Mucosa of stomach (tissue), 1 donor: ENCODE measurements at regions not wholly inside any gene's neighbourhood (a gene's known extent, or its start where the extent isn't known, plus 50 kb on each side); places are given as distances from the start of the nearest gene placed in this dataset.

ENCODE experiments used
- H3K27me3 ChIP-seq: one replicate; pipeline ENCODE4 v1.7.0; 2013; ENCODE audit warnings: mild to moderate bottlenecking, low read length; ENCODE audit not compliant: control insufficient read depth, insufficient read depth
- H3K36me3 ChIP-seq: one replicate; pipeline ENCODE4 v1.7.0; 2013; ENCODE audit warnings: low read length; ENCODE audit not compliant: control insufficient read depth, insufficient read depth
- H3K4me1 ChIP-seq: one replicate; pipeline ENCODE4 v1.7.0; 2013; ENCODE audit warnings: mild to moderate bottlenecking, low read length; ENCODE audit not compliant: control insufficient read depth, insufficient read depth
- H3K4me3 ChIP-seq: one replicate; pipeline ENCODE4 v1.7.0; 2013; ENCODE audit warnings: low read length
- H3K9ac ChIP-seq: one replicate; pipeline ENCODE4 v1.7.0; 2013; ENCODE audit warnings: mild to moderate bottlenecking, low read length, moderate library complexity
- H3K9me3 ChIP-seq: one replicate; pipeline ENCODE4 v1.7.0; 2013; ENCODE audit warnings: mild to moderate bottlenecking, low read length, moderate library complexity; ENCODE audit not compliant: control insufficient read depth
- donor health status: Pancreatic carcinoma.

DNA sequence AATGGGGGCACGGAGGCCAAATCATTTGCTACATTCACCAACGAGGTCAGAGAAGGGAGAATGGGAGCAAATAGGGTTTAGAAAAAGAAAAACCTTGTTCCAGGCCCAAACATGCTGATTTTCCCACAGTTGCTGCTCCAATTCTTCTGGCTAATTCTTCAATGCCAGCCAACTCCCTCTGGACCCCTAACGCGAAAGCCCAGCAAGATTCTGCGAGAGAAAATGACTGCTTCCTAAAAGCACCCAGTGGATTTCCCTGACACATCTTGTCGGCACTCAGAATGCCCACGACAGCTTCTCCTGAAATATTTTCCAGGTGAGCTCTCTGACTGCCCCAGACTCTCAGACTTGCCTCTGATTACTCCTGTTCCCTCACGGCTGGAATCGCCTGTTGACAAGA, 689.4 kb downstream of the MED13L start:
- Histone ChIP-seq H3K9ac (no peak overlapping the region), H3K27me3 (no peaks in the 10 kb centered on the region), H3K4me3 (no peak overlapping the region), H3K4me1 (no peaks in the 10 kb centered on the region), H3K9me3 (no peaks in the 10 kb centered on the region), H3K36me3 (no peaks in the 10 kb centered on the region)

DNA sequence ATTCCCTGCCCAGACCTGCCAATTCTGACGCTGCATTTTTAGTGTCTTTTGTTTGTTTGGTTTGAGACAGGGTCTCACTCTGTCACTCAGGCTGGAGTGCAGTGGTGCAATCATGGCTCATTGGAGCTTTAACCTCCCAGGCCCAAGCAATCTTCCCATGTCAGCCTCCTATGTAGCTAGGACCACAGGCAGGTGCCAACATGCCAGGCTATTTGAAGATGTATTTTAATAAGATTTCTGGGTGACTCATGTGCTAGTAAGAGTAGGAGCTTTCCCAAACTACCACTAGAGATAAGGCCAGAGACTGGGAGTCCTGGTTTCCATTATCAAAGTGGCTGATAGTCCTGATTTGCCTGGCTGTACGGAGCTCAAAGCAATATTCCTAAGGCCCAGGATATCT, 693.3 kb downstream of the MED13L start:
- H3K4me3 ChIP-seq = no peak overlapping the region
- H3K36me3 ChIP-seq = no peaks in the 10 kb centered on the region
- H3K4me1 ChIP-seq = no peaks in the 10 kb centered on the region
- no peaks in the 10 kb centered on the region for H3K9me3 ChIP-seq
- H3K27me3 ChIP-seq = no peaks in the 10 kb centered on the region
- H3K9ac ChIP-seq = no peak overlapping the region

GRCh38 chr12:115583591-115583990, 693.9 kb downstream of the MED13L start:
- H3K36me3 ChIP-seq = no peaks in the 10 kb centered on the region
- no peak overlapping the region for H3K4me3 ChIP-seq
- H3K9me3 ChIP-seq = no peaks in the 10 kb centered on the region
- H3K4me1 ChIP-seq = no peaks in the 10 kb centered on the region
- no peak overlapping the region for H3K9ac ChIP-seq
- no peaks in the 10 kb centered on the region for H3K27me3 ChIP-seq

DNA sequence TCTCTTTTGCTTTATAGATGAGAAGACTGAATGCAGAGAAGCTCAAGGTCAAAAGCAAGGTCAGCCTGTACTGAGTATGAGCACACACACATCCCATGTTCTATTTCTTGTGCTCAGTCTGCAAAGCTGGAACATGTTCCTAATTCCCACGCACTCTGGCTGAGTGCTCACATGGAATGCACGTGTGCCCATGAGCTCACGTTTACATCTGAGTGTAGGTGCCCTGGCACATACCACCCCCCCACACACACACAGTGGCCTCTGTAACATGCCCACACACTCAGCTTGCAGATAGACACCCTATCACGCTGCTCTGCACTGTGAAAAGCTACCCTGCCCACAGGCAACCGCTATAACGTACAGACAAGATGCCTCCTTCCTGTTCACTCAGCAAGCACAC, 700.1 kb downstream of the MED13L start:
- Histone ChIP-seq H3K27me3 (no peaks in the 10 kb centered on the region), H3K36me3 (no peaks in the 10 kb centered on the region), H3K9me3 (no peaks in the 10 kb centered on the region), H3K4me1 (no peaks in the 10 kb centered on the region), H3K4me3 (no peak overlapping the region), H3K9ac (no peak overlapping the region)

DNA sequence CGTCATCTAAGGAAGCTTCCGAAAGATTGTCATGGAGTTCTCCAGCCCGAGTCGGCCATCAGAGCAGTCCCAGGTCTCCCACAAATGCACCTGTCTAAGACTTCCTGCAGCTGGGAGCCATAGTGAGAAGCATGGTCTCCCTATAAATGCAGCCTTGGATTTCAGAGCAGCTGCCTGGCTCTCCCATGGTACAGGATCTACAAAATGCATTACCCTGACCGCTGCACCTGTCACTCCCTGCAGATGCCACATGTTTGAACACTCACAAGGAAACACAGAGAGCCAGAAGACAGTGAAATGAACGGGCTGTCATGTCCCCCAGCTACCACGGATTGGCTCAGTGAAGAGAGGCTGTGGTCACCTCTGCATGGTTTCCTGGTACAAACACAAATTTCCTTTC, 702.7 kb downstream of the MED13L start:
- Histone ChIP-seq H3K9me3 (no peaks in the 10 kb centered on the region), H3K27me3 (peaks cover 8% of the 10 kb centered on the region), H3K36me3 (no peaks in the 10 kb centered on the region), H3K4me1 (no peaks in the 10 kb centered on the region), H3K9ac (no peak overlapping the region), H3K4me3 (no peak overlapping the region)

GRCh38 chr12:115572440-115572839, 705.1 kb downstream of the MED13L start:
- no peak overlapping the region for H3K4me3 ChIP-seq
- no peak overlapping the region for H3K9ac ChIP-seq
- H3K9me3 ChIP-seq = no peaks in the 10 kb centered on the region

DNA sequence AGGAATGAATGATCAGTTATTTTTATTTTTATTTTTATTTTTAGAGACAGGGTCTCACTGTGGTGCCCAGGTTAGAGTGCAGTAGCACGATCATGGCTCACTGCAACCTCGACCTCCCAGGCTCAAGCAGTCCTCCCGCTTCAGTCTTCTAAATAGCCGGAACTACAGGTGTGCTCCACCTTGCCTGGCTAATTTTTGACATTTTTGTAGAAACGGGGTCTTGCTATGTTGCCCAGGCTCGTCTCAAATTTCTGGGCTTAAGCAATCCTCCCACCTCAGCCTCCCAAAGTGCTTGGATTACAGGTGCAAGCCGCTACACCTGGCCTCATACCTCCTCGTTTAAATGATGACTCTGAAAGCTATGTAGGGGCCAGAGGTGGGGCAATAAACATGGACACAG, 706.0 kb downstream of the MED13L start:
- Histone ChIP-seq H3K27me3 (peaks cover 11% of the 10 kb centered on the region), H3K4me3 (no peak overlapping the region), H3K4me1 (no peaks in the 10 kb centered on the region), H3K9ac (no peak overlapping the region), H3K36me3 (no peaks in the 10 kb centered on the region), H3K9me3 (no peaks in the 10 kb centered on the region)

More at GRCh38 chr12:115572440-115572839, 705.1 kb downstream of the MED13L start:
- Histone ChIP-seq H3K36me3 (no peaks in the 10 kb centered on the region), H3K4me1 (no peaks in the 10 kb centered on the region), H3K27me3 (peaks cover 8% of the 10 kb centered on the region)

- Histone ChIP-seq H3K4me1 (no peaks in the 10 kb centered on the region), H3K36me3 (no peaks in the 10 kb centered on the region), H3K4me3 (no peak overlapping the region), H3K9me3 (no peaks in the 10 kb centered on the region), H3K27me3 (peaks cover 11% of the 10 kb centered on the region), H3K9ac (no peak overlapping the region)
These were observed 706.5 kb downstream of the MED13L start for GRCh38 chr12:115571027-115571426.

GRCh38 chr12:115570069-115570777, 707.3 kb downstream of the MED13L start:
- Histone ChIP-seq H3K4me3 (no peak overlapping the region), H3K27me3 (peaks cover 11% of the 10 kb centered on the region), H3K36me3 (no peaks in the 10 kb centered on the region), H3K9ac (no peak overlapping the region), H3K4me1 (no peaks in the 10 kb centered on the region), H3K9me3 (no peaks in the 10 kb centered on the region)

- no peaks in the 10 kb centered on the region for H3K4me1 ChIP-seq
- H3K9me3 ChIP-seq = no peaks in the 10 kb centered on the region
- peaks cover 11% of the 10 kb centered on the region for H3K27me3 ChIP-seq
- no peak overlapping the region for H3K4me3 ChIP-seq
- no peak overlapping the region for H3K9ac ChIP-seq
- H3K36me3 ChIP-seq = no peaks in the 10 kb centered on the region
These were observed 708.0 kb downstream of the MED13L start for GRCh38 chr12:115569345-115570068.

GRCh38 chr12:115558281-115558680, 719.2 kb downstream of the MED13L start:
- no peaks in the 10 kb centered on the region for H3K27me3 ChIP-seq
- H3K4me3 ChIP-seq = no peak overlapping the region
- H3K36me3 ChIP-seq = no peaks in the 10 kb centered on the region
- no peaks in the 10 kb centered on the region for H3K4me1 ChIP-seq
- H3K9me3 ChIP-seq = no peaks in the 10 kb centered on the region
- H3K9ac ChIP-seq = no peak overlapping the region

DNA sequence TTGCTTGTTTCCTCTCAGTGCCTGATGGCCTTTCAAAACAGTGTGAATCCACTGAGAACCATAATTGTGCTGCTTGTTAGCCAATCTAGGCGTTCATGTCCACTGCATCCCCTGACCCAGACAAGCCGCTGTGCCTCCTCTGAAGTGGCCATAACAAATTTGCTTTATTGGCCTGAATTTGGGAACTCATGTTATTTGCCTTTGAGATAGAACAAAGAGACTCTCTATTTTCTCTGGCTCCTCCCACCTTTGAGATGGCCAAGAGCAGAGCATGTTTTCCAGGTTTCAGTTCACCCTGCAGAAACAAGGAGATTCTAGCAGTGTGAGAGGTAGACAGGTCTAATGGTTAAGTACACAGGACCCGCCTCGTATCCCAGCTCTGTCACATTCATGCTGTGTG, 723.9 kb downstream of the MED13L start:
- Histone ChIP-seq H3K9me3 (no peaks in the 10 kb centered on the region), H3K4me3 (no peak overlapping the region), H3K4me1 (no peaks in the 10 kb centered on the region), H3K27me3 (no peaks in the 10 kb centered on the region), H3K9ac (no peak overlapping the region), H3K36me3 (no peaks in the 10 kb centered on the region)
